OCI-M1 (cell line): ENCODE measurements at regions not wholly inside any gene's neighbourhood (a gene's known extent, or its start where the extent isn't known, plus 50 kb on each side); places are given as distances from the start of the nearest gene placed in this dataset.

Experiments
- DNase-seq: peaks from one replicate; lab custom pipeline; 2025; lab: John Stamatoyannopoulos, UW

DNA sequence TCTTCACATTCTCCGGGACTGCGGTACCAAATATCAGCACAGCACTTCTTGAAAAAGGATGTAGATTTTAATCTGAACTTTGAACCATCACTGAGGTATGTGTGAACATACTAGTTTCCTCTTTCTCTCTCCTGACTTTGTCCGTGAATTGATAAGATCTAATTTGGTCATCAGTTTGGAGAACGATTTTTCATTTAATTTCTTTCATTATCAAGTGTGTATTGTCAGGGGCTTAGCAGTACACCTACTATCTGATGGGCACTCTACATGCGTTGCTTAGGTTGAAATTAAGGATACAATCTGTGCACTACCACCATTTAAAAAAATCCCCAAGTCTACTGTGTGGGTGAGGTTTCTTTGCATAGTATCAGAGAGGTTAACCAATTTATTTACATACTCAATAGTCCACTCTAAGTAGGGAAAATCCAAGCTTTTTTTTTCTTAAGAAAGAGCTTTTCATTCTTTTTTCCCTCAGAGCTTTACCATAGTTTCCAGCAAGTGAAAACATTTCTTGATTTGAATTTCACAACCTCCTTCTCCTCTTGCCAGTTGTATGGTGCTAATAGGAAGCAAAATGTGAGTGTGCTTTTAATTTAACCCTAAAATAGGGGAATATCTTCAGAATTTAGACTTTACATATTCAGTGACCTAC lies 105.4 kb upstream of the ESR1 start:
- no peak for DNase-seq

DNA sequence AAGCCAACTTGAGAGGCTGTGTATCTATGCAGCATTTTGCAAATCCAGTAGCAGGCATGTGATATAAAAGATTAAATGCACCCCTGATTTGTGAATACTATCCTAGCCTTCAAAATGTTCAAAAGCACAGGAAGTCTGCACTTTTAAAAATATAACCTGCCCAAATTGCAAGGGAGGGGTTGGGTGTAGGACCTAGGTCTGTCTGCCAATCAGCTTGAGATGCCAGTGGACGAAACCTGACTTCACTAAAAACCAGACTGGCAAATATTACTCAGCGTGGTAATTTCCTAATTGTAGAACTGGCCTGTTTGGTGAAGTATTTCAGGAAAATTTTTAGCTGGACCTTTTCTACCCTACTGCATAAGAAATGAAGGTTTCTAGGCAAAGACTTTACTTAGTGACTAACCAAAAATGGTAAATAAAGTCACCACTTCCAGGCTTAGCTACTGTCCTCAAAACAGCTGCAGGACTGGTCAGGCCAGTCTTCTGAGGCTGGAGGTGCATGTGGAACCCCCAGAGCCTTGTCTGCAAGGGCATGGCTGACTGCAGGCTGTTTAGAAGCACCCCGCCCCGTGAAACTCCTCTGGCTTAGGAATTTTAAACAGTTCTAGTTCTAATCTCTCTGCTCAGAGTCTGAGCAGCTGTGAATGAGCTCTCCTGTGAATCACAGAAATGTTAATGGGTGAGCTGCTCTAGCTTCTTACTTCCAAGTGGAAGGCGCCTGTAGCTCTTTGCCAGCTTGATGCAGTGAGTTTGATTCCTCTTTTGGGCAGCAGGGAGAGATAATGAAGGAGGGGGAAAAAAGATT lies 104.4 kb upstream of the ESR1 start:
- no peak for DNase-seq

DNA sequence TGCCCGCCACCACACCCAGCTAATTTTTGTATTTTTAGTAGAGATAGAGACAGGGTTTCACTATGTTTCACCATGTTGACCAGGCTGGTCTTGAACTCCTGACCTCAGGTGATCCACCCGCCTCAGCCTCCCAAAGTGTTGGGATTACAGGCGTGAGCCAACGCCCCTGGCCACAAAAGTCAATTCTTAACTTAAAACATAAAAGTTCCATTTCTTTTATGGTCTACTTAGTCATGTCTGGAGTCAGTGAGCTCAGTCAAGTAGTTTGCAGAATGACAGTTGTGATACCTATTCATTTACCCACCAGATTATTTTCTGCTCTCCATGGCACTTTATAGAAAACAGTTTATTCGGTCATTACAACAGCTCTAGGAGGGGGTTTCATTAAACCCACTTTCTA lies 103.1 kb upstream of the ESR1 start:
- no peak for DNase-seq

DNA sequence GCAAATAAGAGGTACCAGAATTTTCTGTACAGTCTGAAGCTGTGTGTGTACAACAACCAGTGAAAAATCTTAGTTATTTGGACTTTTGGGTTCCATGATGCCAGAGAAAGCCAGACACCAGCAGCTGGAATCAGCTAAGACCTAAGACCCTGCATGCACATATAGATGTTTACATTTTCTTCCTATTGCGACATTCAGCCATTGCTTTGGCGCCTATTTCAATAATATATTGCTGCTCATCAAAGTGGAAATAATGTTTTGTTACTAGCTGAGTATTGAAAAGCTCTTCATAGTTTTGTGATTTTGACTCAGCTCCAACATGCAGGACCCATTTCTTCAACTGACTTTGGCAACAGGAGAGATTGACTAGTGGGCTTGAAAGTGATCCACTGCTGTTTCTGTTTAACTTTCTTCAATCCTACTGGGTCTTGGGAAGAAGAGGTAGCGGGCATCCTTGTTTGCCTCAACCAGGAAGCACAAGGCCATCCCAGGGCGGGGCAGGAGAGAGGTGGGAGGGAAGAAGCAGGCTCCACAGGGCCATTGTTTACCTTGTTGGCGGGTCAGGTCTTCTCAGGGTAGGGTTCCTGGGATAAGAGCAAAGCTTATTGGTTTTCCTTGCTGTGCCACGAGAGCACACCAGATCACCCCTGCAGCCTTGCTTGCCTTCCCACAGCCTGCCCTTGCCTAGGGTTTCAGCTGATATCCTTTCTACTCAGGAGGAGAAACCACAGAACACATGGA lies 101.3 kb upstream of the ESR1 start:
- no peak for DNase-seq

DNA sequence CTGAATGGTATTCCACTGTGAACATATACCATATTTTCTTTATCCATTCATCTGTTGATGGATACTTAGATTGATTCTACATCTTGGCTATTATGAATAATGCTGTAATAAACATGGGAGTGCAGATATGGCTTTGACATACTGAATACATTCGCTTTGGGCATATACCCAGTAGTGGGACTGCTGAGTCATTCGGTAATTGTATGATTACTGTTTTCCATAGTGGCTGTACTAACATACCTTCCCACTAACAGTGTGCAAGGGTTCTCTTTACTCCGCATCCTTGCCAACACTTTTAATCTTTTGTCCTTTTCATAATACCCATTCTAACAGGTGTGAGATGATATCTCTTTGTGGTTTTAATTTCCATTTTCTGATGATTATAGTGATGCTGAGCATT lies 98.2 kb upstream of the ESR1 start:
- no peak for DNase-seq

DNA sequence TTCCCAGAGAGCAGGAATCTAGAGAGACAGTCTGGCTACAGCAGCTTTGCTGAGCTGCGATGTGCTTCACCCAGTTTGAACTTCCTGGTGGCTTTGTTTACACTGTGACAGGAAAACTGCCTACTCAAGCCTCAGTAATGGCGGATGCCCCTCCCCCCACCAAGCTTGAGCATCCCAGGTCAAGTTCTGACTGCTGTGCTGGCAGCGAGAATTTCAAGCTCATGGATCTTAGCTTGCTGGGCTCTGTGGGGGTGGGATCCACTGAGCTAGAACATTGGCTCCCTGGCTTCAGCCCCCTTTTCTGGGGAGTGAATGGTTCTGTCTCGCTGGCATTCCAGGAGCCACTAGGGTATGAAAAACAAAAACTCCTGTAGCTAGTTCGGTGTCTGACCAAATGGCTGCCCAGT lies 91.0 kb upstream of the ESR1 start:
- no peak for DNase-seq

DNA sequence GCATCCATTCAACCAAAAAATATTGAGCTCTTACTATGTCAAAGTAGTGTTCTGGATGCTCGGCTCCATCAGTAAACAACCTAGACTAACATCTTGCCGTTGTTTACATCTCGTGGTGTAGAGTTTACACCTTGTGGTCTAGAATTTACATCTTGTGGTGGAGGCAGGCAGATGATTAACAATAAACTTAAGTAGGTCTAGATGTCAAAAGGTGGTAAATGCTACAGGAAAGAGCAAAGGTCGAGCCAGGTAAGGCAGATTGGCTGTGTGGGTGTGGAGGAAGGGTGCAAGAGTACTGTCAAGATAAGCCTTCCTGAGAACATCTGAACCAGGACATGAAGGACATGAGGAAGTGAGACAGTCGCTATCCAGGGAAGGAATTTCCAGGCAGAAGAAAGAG lies 88.4 kb upstream of the ESR1 start:
- no peak for DNase-seq

DNA sequence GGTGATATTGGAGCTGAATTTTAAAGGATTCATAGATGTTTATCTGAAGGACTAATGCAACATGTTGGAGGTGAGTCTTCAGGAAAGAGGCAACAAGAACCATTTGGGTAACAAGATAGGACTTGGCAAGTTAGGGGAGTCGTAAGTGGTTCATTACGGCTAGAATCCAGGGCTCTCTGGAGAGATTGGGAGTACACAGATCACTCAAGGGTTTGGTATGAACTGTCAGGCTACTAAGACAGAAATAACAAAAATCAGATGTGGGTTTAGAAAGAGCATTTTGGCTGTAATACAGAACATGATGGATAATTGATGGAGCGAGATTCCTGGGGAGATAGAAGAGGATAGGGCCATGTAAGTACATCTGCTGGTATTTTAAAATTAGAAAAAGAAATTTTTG lies 86.3 kb upstream of the ESR1 start:
- DNase-seq = no peak

DNA sequence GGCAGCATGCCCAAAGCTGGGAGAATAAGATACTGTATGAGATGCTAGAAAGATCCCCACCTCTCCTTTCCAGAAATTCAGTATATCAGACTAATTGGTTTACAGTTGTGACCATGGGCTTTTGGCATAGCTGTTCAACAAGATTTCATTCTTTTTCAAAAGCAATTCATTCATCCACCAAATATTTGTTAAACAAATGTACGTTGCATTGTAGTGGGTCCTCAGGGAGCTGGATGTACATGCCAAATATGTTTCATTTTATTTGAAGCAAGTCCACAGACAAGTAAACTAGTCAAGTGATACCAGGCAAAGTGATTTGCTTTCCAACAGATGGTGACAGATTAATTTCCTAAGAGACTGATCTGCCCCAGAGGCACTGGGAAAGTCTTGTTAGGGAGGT lies 85.8 kb upstream of the ESR1 start:
- DNase-seq = no peak

DNA sequence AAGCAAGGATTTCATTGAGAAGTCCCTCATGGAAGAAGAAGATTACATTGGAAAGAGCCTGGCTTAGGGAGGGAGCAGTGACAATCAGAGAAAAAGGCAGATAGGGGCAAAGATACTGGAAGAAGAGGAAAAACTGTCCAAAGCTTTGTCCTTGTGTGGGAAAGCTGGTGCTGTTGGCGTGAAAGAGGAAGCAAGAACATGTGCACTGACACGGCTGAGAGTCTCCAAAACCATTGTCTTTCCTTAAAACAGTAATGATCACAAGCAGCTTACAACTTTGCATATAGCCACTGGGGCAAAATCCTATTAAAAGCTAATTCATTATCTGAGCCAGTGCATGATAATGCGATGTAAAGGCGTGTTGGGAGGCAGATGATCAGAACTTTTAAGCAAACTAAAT lies 85.1 kb upstream of the ESR1 start:
- no peak for DNase-seq

DNA sequence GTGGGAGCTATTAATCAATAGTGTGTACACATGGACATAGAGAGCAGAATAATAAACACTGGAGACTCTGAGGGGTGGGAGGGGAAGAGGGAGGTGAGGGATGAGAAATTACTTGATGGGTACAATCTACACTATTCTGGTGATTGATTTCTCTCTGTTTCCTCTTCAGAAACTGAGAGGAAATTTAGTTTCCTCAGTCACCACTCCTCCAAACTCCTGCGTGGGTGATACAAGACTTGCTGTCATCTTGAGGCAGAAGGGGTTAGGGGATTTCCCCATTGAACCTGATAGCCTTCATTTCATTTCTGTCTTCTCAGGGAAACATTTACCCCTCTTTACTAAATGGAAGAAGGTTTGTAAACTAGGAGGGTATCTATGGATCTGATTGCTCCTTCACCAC lies 84.3 kb upstream of the ESR1 start:
- DNase-seq = no peak

DNA sequence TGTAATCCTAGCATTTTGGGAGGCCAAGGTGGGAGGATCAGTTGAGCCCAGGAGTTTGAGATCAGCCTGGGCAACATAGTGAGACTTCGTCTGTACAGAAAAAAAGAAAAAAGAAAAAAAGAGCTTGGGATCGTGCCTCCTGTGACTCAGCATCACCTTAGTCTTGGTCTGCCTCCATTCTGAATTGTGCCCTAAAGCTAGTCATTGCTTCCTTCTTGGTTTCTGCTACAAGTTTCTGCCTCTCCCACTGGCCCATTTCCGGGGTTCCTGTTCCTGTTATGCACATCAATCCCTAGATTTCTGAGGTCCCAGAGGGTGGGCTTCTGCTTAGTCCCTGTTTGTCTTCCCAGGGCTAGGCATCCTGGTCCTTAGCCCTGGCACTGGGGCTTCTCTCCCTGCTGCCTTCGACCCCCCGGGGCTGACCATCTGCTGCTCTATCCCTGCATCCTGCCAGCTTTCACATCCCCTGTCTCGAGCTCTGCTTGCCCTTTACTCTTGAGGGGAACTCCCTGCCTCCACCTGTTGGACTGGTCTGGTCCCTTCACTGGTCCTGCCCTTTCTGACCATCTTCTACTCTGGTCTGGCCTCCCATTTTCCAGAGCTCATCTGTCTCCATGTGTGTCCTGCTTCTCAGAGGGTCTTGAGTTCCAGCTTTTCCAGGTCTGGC lies 77.5 kb upstream of the ESR1 start:
- DNase-seq = no peak

DNA sequence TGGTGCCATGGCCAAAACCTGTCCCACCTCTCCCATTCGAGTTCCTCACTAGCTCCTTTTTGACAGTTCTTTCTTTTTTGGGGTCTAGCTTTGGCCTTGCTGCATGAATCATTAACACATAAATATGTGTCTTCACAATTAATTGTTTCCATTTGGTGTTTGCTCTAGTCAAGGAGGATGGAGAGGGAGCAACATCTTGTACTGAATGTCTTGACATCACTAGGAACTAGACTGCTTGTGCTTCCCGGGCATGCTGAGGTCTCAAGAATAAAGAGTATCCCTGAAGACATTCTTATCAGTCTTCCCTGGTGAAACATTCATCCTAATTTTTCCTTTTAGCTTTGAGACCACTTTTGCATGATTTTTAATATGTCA lies 77.0 kb upstream of the ESR1 start:
- no peak for DNase-seq

DNA sequence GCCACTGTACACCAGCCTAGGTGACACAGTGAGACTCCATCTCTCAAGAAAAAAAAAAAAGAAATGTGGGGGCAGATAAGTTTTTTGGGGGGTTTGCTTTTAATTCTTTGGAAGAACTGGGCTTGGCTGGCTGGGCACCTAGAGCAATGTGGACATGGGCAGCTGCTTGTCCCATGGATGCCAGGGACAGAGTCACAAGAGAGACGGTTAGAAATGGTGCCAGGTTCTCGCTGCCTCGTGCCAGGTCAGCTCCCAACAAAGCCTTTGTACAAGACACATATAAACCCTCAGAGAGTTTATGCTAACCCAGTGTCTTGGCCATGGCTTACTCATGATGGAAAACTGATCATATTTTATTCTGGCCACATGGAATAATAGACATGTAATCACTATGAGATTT lies 76.2 kb upstream of the ESR1 start:
- no peak for DNase-seq

DNA sequence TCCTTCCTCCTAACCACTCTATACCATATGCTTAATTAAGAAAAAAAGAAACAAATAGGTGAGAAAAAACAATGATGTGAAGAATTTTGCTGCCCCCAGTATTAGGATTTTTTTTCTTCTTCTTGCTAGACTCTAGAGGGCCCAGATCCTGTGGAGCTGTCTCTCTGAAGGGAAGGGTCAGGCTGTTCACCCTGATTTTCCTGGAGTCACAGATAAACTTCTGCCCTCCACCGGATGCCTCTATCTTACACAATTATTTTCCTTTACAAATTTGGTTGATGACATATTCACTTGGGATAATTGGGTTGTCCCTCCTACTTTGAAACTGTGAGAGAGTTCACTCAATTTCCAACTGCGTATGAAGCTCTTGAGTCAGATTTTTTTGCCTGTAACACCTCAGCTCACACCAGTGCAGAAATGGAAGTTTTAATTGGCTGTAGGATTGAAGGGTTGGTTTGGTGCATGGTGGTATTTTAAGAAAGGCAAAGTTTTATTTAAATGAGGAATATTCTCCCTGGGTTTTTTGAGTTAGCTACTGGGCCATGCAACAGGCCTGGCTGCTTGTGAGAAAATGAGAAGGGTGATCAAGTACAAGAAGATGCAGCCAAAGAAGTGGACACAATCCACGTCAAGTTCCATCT lies 73.7 kb upstream of the ESR1 start:
- no peak for DNase-seq

DNA sequence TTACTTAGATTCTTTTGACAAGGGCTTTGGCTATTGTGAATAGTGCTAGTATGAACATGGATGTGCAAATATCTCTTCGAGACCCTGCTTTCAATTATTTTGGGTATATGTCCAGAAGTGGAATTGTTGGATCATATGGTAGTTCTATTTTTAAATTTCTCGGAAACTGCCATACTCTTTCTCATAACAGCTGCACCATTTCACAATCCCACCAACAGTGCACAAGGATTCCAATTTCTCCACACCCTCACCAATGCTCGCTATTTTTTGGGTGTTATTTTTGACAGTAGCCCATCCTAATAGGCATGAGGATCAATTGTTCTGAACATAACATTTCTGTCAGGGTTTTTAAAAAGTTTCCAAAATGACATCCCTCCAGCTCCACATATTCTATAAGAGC lies 69.2 kb upstream of the ESR1 start:
- no peak for DNase-seq

DNA sequence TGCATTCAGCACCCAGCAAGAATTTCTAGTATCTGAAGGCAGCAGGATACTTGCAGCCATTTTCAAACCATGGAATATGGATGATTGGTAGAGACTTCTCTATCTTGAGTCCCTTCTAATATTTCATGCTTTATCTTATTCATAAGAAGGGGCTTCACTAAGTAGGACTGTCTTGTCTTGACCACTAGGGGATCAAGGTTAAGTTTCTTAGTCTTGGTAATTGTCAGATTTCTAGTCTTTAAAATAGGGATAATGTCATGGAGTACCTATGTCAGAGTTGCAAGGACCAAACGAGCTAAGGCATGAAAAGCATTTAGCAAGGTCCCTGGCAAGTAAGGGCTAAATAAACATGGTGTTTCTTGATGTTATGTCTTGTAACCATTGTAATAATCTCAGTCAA lies 68.5 kb upstream of the ESR1 start:
- no peak for DNase-seq

DNA sequence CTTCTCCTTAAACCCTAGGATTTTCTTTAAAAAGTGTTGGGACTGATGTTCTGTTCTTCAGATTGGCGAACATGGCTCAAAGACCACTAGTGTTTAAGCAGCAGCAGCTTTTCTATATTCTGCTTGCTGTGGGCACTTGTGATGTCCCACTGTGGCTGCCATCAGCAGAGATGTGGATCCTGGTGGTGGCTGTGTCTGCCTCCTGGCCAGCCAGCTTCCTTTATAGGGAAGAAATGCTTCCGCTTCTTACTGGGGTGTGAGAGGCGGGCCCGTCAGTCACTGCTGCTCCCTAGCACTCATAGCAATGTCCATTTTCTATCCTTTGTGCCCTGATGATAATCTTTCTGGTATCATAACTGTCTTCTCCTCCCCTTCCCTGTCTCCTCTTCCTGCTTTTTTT lies 66.7 kb upstream of the ESR1 start:
- DNase-seq = no peak

DNA sequence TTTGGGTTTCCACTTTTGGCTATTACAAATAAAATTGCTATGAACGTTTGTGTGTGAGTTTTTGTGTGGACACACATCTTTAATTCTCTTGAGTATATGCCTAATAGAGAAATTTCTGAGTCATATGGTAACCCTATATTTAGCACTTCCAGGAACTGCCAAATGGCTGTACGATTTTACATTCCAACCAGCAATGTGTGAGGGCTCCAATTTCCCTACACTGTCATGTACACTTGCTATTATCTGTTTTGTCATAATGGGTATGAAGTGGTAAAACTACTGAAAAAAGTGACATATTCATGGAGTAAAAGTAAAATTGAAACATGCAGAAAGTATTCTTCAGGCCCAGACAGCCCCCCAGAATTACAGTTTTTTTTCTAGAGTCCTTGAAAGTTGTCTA lies 59.6 kb upstream of the ESR1 start:
- DNase-seq = no peak

DNA sequence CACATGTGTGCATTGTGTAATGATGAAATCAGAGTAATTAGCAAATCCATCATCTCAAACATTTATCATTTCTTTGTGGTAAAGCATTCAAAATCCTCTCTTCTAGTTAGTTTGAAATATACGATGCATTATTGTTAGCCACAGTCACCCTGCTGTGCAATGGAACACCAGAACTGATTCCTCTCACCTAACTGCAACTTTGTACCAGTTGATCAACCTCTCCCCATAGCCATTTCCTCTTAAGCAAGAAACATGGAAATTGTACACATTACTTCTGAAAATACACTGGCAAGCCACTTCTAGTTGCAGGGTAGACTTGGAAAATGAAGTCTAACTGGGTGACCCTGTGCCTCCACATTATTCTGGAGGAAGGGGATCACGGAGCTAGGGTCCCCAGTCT lies 58.1 kb upstream of the ESR1 start:
- DNase-seq = no peak

DNA sequence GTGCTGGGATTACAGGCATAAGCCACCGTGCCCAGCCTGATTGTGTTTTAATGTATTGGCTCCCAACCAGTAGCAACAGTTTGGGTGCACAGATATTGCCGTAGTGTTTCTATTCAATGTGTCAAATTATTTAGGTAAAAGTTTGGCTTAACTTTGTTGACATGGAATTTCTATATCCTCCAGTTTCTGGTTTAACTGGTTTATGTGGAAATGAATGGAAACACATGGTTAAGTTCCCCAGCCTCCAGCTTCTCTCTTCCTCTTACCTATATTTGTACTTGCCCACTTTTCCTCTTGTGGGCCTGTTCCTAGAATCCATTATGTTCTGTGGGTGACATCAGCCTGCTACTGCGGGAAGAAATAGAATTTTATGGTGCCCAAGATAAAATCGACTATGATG lies 53.9 kb upstream of the ESR1 start:
- no peak for DNase-seq

DNA sequence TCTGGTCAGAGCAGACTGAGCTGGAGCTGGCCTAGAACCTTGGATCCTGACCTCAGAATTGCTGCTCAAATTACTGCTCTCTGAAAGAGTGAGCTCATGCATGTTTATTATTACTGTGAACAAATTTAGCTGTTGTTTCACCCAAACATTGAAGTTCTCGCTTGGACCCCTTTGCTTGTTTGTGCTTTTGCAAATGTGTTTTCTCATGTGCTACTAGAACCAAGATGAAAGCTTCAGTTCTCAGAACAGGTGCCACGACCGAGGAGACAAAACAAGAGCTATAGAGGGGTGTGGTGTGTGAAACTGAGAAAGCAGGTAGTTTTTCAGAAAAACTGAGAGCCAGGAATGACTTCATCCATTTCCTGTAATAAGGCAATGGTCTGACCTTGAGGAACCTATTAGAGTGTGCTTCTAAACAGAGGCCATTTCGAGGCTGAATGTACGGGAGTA lies 50.0 kb upstream of the ESR1 start:
- no peak for DNase-seq
